H9 (cell line): ENCODE measurements at regions not wholly inside any gene's neighbourhood (a gene's known extent, or its start where the extent isn't known, plus 50 kb on each side); places are given as distances from the start of the nearest gene placed in this dataset.

Experiments
- DNase-seq: peaks from one replicate; pipeline ENCODE4 v3.0.0-alpha.2; 2017
- H2AFZ ChIP-seq: one replicate; pipeline ENCODE4 v1.6.1; 2013; ENCODE audit warnings: mild to moderate bottlenecking, low read length, control low read depth, moderate library complexity
- H2AK5ac ChIP-seq: 2 replicates; pipeline ENCODE4 v1.6.1; 2013; ENCODE audit warnings: low read length, control low read depth, mixed read lengths; ENCODE audit not compliant: insufficient read length
- H2BK120ac ChIP-seq: one replicate; pipeline ENCODE4 v1.6.1; 2013; ENCODE audit warnings: low read depth, mild to moderate bottlenecking, low read length, control low read depth, inconsistent platforms; ENCODE audit not compliant: poor library complexity, severe bottlenecking
- H2BK12ac ChIP-seq: 2 replicates; pipeline ENCODE4 v1.6.1; 2013; ENCODE audit warnings: low read length, control low read depth, mixed read lengths, low read depth; ENCODE audit not compliant: insufficient read length
- H2BK15ac ChIP-seq: 2 replicates; pipeline ENCODE4 v1.6.1; 2013; ENCODE audit warnings: low read depth, low read length, control low read depth
- H2BK20ac ChIP-seq: one replicate; pipeline ENCODE4 v1.6.1; 2013; ENCODE audit warnings: low read depth, mild to moderate bottlenecking, low read length, control low read depth, inconsistent platforms; ENCODE audit not compliant: poor library complexity, severe bottlenecking
- H2BK5ac ChIP-seq: 2 replicates; pipeline ENCODE4 v1.6.1; 2013; ENCODE audit warnings: low read length, control low read depth, mixed read lengths; ENCODE audit not compliant: insufficient read length
- H3K14ac ChIP-seq: 2 replicates; pipeline ENCODE4 v1.6.1; 2013; ENCODE audit warnings: low read length, control low read depth; ENCODE audit not compliant: insufficient read depth
- H3K18ac ChIP-seq: 2 replicates; pipeline ENCODE4 v1.6.1; 2013; ENCODE audit warnings: low read depth, mild to moderate bottlenecking, mixed read lengths, low read length, control low read depth; ENCODE audit not compliant: insufficient read length
- H3K23ac ChIP-seq: 2 replicates; pipeline ENCODE4 v1.6.1; 2013; ENCODE audit warnings: low read length, control low read depth, mixed read lengths, low read depth; ENCODE audit not compliant: insufficient read length
- H3K23me2 ChIP-seq: 2 replicates; pipeline ENCODE4 v1.6.1; 2013; ENCODE audit warnings: low read depth, mild to moderate bottlenecking, mixed read lengths, low read length, control low read depth; ENCODE audit not compliant: insufficient read length, poor library complexity, severe bottlenecking
- H3K27ac ChIP-seq: 2 replicates; pipeline ENCODE4 v1.5.1; 2013; ENCODE audit warnings: low read length, control low read depth, mixed read lengths, low read depth; ENCODE audit not compliant: insufficient read length
- H3K27me3 ChIP-seq: 2 replicates; pipeline ENCODE4 v1.6.1; 2013; ENCODE audit warnings: low read length, control low read depth, inconsistent platforms; ENCODE audit not compliant: insufficient read depth
- H3K4ac ChIP-seq: 2 replicates; pipeline ENCODE4 v1.6.1; 2013; ENCODE audit warnings: low read depth, mild to moderate bottlenecking, control low read depth, inconsistent platforms, low read length, moderate library complexity
- H3K4me1 ChIP-seq: 2 replicates; pipeline ENCODE4 v1.6.1; 2013; ENCODE audit warnings: low read length, control low read depth, inconsistent platforms; ENCODE audit not compliant: insufficient read depth
- H3K4me2 ChIP-seq: 2 replicates; pipeline ENCODE4 v1.6.1; 2013; ENCODE audit warnings: low read length, control low read depth, mixed read lengths; ENCODE audit not compliant: insufficient read length, insufficient read depth
- H3K56ac ChIP-seq: 2 replicates; pipeline ENCODE4 v1.6.1; 2013; ENCODE audit warnings: low read depth, mild to moderate bottlenecking, mixed read lengths, low read length, control low read depth; ENCODE audit not compliant: insufficient read length
- H3K79me1 ChIP-seq: 2 replicates; pipeline ENCODE4 v1.6.1; 2013; ENCODE audit warnings: low read depth, mild to moderate bottlenecking, moderate library complexity, low read length, control low read depth, inconsistent platforms; ENCODE audit not compliant: insufficient read depth, poor library complexity, severe bottlenecking
- H3K79me2 ChIP-seq: 2 replicates; pipeline ENCODE4 v1.6.1; 2013; ENCODE audit warnings: low read length, control low read depth, inconsistent platforms; ENCODE audit not compliant: insufficient read depth
- H3K9ac ChIP-seq: 2 replicates; pipeline ENCODE4 v1.6.1; 2013; ENCODE audit warnings: low read length, control low read depth, mixed read lengths; ENCODE audit not compliant: insufficient read length; ENCODE audit errors: extremely low read depth
- H3K9me3 ChIP-seq: one replicate; pipeline ENCODE4 v1.6.1; 2013; ENCODE audit warnings: low read depth, low read length, inconsistent platforms; ENCODE audit not compliant: control insufficient read depth
- H3T11ph ChIP-seq: one replicate; pipeline ENCODE4 v1.6.1; 2013; ENCODE audit warnings: mild to moderate bottlenecking, low read length, control low read depth, inconsistent platforms
- H4K20me1 ChIP-seq: one replicate; pipeline ENCODE4 v1.6.1; 2013; ENCODE audit not compliant: control insufficient read depth, insufficient read length, insufficient read depth
- H4K5ac ChIP-seq: 2 replicates; pipeline ENCODE4 v1.6.1; 2013; ENCODE audit warnings: low read depth, mild to moderate bottlenecking, mixed read lengths, low read length, control low read depth; ENCODE audit not compliant: insufficient read length
- H4K8ac ChIP-seq: replicated peaks from 2 replicates; pipeline ENCODE4 v1.6.1; 2013; ENCODE audit warnings: low read length, control low read depth, mixed read lengths, low read depth; ENCODE audit not compliant: insufficient read length
- H4K91ac ChIP-seq: 2 replicates; pipeline ENCODE4 v1.6.1; 2013; ENCODE audit warnings: low read depth, mild to moderate bottlenecking, moderate library complexity, mixed read lengths, low read length, control low read depth; ENCODE audit not compliant: insufficient read length
- H3K27ac Mint-ChIP-seq, 3 experiments: 2 replicates in 2 of 3; 3 replicates in 1 of 3; pipeline ENCODE4 v1.8.0; 2020 to 2021; ENCODE audit warnings: mixed read lengths in 3 of 3, mild to moderate bottlenecking in 1 of 3, moderate library complexity in 1 of 3
- H3K27me3 Mint-ChIP-seq: 2 replicates; pipeline ENCODE4 v1.8.0; 2021; ENCODE audit warnings: low read depth, mild to moderate bottlenecking, moderate library complexity, mixed read lengths
- H3K36me3 Mint-ChIP-seq, 3 experiments: 2 replicates in 2 of 3; 3 replicates in 1 of 3; pipeline ENCODE4 v1.8.0; 2020 to 2021; ENCODE audit warnings: low read depth in 3 of 3, mixed read lengths in 3 of 3; ENCODE audit not compliant: insufficient read depth in 1 of 3
- H3K4me1 Mint-ChIP-seq, 2 experiments: 2 replicates each; pipeline ENCODE4 v1.8.0; 2020; ENCODE audit warnings: mixed read lengths in 2 of 2
- H3K4me3 Mint-ChIP-seq, 2 experiments: 2 replicates in 1 of 2; 3 replicates in 1 of 2; pipeline ENCODE4 v1.8.0; 2020 to 2021; ENCODE audit warnings: mild to moderate bottlenecking in 2 of 2, mixed read lengths in 2 of 2, moderate library complexity in 1 of 2
- H3K9me3 Mint-ChIP-seq, 2 experiments: 2 replicates in 1 of 2; 3 replicates in 1 of 2; pipeline ENCODE4 v1.8.0; 2020; ENCODE audit warnings: mild to moderate bottlenecking in 2 of 2, mixed read lengths in 2 of 2, moderate library complexity in 1 of 2
- WGBS: extraction: QIAGEN DNeasy Blood & Tissue Kit; methylation state at CpG from one replicate; pipeline ENCODE4 v1.1.7; 2013; ENCODE audit warnings: missing lambda C conversion rate, low lambda C conversion rate, mixed read lengths; ENCODE audit not compliant: insufficient read length; ENCODE audit errors: extremely low coverage; 5-methylcytosine and 5-hydroxymethylcytosine counted together
- TF ChIP-seq, protein P1 (sequence below): fragments of 200-600 bp; sonication (generic); conservative IDR thresholded peaks from 3 replicates; pipeline ENCODE4 v1.8.0; 2021; ENCODE audit warnings: antibody characterized with exemption, mild to moderate bottlenecking

DNA sequence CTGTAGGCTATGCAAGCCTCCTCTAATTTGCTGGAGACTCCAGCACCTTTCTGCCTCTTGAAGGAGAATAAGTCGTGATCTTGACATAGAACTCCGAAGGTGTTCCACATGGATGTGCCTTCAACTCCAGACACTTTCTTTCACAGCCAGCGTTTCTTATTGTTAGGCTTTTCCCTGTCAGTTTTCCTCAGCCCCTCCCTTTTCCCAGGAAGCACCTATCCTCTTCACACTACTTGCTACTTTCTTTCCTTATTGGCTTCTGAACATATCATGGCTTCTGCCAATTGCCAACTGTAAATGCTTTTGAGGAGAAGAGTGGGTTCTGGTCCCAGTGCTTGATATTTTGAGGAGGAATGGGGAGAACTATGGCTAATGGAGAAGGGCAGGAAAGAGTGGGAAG lies 216.3 kb upstream of the PGR start:
- Histone ChIP-seq H4K5ac (no peak overlapping the region), H3K23ac (no peak overlapping the region), H3K4ac (no peak overlapping the region), H3K27ac (no peak overlapping the region), H4K91ac (no peak overlapping the region), H2BK20ac (no peak overlapping the region), H3K23me2 (no peaks in the 10 kb centered on the region), H3K79me1 (no peaks in the 10 kb centered on the region), H2BK15ac (no peak overlapping the region), H2BK120ac (no peak overlapping the region), H3K56ac (no peak overlapping the region), H3T11ph (no peak overlapping the region), H3K4me1 (no peaks in the 10 kb centered on the region), H2AK5ac (no peak overlapping the region), H2AFZ (no peak overlapping the region), H4K20me1 (no peaks in the 10 kb centered on the region), H3K14ac (no peak overlapping the region), H2BK5ac (no peak overlapping the region), H3K9me3 (no peaks in the 10 kb centered on the region), H4K8ac (no peak overlapping the region), H3K9ac (no peak overlapping the region), H3K18ac (no peak overlapping the region), H2BK12ac (no peak overlapping the region), H3K27me3 (no peaks in the 10 kb centered on the region), H3K79me2 (no peaks in the 10 kb centered on the region), H3K4me2 (no peak overlapping the region)
- no CpG with 5 or more reads among the region's 3 CpGs for WGBS
- no peak for DNase-seq
- no peaks in the 10 kb centered on the region for H3K36me3 Mint-ChIP-seq
- H3K4me1 Mint-ChIP-seq = peaks cover 3 to 5% of the 10 kb centered on the region in 2 experiments; a peak in 2 of 4 replicates
- no peak overlapping the region for H3K4me3 Mint-ChIP-seq
- H3K27me3 Mint-ChIP-seq = no peaks in the 10 kb centered on the region
- H3K27ac Mint-ChIP-seq = no peak overlapping the region
- no peaks in the 10 kb centered on the region for H3K9me3 Mint-ChIP-seq
- TF ChIP-seq, protein P1, sequence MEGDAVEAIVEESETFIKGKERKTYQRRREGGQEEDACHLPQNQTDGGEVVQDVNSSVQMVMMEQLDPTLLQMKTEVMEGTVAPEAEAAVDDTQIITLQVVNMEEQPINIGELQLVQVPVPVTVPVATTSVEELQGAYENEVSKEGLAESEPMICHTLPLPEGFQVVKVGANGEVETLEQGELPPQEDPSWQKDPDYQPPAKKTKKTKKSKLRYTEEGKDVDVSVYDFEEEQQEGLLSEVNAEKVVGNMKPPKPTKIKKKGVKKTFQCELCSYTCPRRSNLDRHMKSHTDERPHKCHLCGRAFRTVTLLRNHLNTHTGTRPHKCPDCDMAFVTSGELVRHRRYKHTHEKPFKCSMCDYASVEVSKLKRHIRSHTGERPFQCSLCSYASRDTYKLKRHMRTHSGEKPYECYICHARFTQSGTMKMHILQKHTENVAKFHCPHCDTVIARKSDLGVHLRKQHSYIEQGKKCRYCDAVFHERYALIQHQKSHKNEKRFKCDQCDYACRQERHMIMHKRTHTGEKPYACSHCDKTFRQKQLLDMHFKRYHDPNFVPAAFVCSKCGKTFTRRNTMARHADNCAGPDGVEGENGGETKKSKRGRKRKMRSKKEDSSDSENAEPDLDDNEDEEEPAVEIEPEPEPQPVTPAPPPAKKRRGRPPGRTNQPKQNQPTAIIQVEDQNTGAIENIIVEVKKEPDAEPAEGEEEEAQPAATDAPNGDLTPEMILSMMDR = no peak
